PC-9 (cell line): ENCODE measurements at regions not wholly inside any gene's neighbourhood (a gene's known extent, or its start where the extent isn't known, plus 50 kb on each side); places are given as distances from the start of the nearest gene placed in this dataset.

Experiments used
- CTCF ChIP-seq: fragments of 200-600 bp; sonication (generic); conservative IDR thresholded peaks from 2 replicates; pipeline ENCODE4 v1.6.1; 2017; ENCODE audit warnings: mixed run types, antibody characterized with exemption, mild to moderate bottlenecking, moderate library complexity
- EZH2 ChIP-seq: fragments of 200-600 bp; sonication (generic); IDR thresholded peaks from 2 replicates; pipeline ENCODE4 v1.8.0; 2017; ENCODE audit warnings: antibody characterized with exemption, low read depth

- TF ChIP-seq CTCF (no peak), EZH2 (no peak)
Measured at GRCh38 chr1:213375002-213375401, 324.0 kb downstream of the RPS6KC1 start.
